Activated CD8-positive, alpha-beta memory T cell treated with anti-CD3 and anti-CD28 coated beads, Interleukin-2, amount 50 U/mL, for 48 hours (primary cell): ENCODE measurements at regions not wholly inside any gene's neighbourhood (a gene's known extent, or its start where the extent isn't known, plus 50 kb on each side); places are given as distances from the start of the nearest gene placed in this dataset.

Experiments
- DNase-seq: peaks from one replicate; pipeline ENCODE4 v3.0.0-alpha.2; 2020

- DNase-seq, result peak; percentile 79
Observed at GRCh38 chr6:44062771-44063560, 64.3 kb downstream of the MRPL14 start.

GRCh38 chr6:44062105-44062770, 65.0 kb downstream of the MRPL14 start:
- no peak for DNase-seq

DNA sequence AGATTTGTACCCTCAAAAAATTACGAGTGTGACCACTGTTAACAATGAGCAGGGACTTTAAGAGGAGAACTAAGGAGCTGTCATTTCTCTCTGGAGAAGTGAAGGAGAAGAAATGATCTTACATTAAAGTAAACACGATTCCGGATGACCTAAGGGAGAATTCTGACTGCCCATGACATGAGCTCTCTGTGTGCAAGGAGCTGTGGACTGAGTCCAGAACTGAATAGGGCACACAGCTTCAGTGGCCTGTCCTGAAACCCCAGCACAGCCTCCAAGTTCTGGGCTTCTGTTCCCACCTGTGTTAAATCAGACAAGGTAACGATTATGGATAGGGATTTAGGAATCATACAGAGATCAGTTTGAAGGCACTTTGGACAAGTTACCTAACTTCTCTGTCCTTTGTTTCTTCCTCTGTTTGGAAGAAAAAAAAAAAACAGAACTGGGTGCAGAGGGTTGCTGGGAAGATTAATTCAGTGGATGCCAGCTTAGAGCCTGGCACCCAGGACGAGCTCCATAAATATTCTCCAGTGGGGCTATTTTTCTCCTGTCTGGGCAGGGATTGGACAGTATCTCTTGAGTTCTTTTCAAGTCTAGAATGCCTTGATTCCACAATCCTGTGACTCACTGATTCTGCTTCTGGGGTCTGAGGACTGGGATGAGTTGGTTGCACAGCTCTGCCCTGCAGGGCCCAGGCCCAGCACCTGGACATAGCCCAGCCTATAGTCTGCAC, 65.7 kb downstream of the MRPL14 start:
- no peak for DNase-seq

GRCh38 chr6:44060612-44061374, 66.5 kb downstream of the MRPL14 start:
- no peak for DNase-seq

GRCh38 chr6:44059359-44060346, 67.6 kb downstream of the MRPL14 start:
- no peak for DNase-seq

DNA sequence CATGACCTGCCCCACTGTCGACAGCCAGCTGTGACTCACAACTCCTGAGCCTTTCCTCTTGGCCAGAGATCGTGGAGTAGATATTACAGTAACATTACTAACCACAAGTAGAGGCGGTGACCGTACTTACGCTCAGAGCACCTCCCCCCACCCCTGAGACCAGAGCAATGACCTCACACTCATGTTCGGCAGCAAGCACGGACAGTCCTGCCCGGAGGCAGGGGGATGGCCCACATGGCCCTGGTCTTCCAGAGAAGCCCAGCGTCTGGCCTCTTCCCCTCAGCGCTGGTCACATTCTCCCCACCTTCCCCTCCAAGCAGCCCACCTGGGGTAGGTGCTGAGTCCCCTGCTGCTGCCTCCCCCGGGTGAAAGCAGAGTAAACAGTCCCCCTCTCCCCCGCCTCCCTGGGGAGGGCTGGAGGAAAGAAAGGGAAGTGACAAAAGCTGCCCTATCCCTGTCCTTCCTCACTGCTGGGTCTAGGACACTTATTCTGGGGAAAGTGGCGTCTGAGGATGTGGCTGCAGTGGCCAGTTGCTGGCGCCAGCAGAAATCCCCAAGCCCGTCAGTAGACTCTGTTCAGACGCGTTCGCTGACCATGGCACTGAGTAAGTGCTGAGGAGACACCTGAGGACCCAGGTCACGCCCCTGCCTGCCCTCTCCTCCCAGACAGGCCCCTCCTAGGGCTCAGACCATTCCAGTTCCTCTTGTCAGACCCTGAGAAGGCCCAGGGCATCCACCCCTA, 68.5 kb downstream of the MRPL14 start:
- no peak for DNase-seq

DNA sequence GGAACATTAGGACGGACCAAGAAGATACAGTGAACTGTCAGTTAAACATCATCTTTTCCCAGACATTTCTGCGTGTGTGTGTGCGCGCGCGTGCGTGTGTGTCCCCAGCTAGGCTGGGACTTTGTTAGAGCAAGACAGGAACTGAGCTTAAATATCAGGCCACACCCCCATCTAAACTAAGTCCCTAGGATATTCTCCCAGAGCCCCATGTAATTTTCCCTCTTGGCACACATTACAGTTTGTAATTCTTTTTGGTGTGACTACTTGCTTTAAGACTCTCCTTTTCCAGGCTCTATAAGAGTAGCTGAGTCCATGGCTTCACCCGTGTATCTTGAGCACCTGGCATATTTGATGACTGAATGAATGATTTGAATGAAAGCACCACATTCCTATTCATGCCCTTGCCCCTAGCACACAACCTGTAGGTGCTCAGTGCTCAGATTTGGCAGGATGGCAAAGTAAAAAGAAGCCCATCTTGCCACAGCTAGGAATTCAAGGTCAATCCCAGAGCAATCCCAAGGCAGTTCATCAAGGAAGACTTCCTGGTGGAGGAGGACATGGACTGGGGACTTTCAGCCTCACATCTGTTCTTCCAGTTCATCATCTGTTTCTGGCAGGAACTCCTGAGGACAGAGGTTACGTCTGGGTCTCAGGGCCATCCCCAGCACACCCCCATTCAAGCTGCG, 69.2 kb downstream of the MRPL14 start:
- DNase-seq, result no peak

GRCh38 chr6:44057238-44057930, 69.9 kb downstream of the MRPL14 start:
- no peak for DNase-seq

DNA sequence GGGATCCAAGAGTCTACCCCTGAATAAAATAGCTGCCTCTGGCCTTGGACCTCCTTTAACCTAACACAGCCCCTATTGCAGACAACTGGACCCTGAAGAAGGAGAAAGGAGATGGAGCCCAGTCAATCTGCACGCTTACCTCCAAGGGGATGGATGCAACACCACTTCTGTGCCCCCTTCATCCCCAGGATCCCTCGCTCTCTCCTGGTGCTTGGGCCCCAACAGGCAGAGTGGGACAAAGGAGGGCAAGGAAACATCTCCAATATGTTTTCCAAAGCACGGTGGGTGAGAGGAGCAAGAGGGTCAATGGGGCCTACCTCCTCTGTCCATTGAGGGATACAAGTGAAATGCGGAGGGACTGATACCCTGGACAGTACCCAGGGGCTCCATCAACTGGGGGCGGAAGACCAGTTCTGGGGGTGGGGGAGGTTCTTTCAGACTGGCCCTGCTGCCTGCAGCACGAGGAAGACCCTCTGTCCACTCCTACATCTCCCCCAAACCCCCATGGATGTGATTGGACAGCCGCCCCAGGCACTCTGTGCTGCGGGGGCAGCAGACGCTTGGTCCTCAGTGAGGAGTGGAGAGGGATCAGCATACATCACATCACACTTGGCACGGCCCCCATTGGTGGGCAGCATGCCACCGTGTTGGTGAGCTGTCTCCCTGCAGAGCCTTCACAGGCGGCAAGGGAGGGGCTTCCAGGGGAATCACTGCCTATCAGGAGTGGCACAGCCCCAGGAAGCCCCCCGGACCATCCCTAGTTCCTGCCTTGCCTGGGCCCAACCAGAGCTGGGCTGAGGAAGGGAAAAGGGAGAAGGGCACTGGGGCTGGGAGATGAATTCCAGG, 70.6 kb downstream of the MRPL14 start:
- DNase-seq, result no peak

- DNase-seq, result no peak
Observed at GRCh38 chr6:44054721-44055559, 72.3 kb downstream of the MRPL14 start.

- no peak for DNase-seq
Observed at GRCh38 chr6:44053760-44054556, 73.3 kb downstream of the MRPL14 start.

- DNase-seq, result no peak
Observed at GRCh38 chr6:44053106-44053756, 74.0 kb downstream of the MRPL14 start.

DNA sequence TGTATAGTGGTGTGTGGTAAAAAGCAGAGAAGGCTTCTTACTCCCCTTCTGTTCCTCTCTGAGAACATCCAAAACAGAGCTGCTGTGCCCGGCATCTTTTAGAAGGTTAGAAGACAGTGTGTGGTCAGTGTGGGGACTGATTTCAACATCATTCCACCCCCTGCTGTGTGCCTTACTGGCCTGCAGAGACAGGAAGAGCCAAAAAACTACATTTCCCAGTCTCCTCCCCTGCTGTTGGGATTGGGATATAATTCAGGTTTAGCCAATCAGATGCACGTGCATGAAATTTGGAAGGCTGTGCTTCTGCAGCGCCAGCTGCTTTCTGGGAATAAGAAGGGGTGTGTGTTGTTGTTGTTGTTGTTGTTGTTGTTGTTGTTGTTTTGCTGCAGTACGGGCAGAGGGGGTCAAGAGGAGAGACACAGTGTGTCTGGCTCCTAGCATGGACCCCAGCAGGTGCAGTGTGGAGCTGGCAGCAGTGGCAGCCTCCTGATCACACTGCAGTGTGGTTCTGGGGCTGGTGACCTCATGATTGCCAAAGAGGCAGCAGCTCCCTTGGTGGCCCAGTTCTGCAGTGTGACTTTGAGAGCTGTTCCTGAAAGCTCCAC, 74.7 kb downstream of the MRPL14 start:
- no peak for DNase-seq

DNA sequence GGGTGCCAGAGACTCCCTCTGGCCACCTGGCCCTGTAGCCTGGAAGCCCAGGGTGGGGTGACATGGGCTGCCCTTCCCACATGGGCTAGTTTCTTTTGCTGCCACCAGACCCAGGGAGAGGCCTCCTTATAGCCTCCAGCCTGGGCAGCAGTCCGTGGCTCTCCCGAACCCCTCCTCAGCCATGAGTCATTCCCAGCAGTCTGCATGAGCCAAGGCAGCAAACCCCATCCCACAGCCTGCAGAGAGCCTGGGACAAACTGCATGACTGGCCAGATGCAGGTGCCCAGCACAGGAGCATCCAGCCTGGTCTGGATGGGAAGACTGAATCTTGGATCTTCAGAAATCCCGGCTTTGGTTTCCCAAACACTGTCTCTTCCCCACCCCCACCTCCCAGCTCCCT, 75.7 kb downstream of the MRPL14 start:
- DNase-seq, result no peak

DNA sequence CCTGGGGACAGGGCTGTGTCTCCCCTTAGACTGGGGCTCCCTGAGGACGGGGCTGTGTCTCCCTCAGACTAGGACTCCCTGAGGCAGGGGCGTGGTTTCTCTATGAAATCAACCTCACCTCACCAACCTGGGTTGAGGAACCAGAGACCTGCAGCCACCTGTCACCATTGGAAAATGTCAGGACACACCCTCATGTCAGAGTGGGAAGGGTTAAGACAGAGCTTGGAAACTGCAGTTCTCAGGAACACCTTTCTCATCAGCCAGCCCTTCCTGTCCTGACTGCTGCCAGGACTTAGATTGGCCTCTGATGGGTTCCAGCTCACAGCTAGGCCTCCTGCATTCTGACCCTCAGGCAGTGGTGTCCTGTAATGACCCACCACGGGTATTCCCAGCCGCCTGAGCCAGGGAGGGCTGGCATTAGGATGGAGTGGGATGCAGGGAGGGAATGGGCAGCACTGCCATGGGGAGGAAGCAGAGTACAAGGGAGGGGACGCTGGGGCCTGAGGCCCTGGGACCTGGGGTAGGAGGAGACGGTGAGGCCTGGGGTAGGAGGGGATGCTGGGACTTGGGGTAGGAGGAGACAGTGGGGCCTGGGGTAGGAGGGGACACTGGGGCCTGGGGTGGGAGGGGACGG, 76.3 kb downstream of the MRPL14 start:
- no peak for DNase-seq
